ENCODE measurements at regions not wholly inside any gene's neighbourhood (a gene's known extent, or its start where the extent isn't known, plus 50 kb on each side); places are given as distances from the start of the nearest gene placed in this dataset.

DNA sequence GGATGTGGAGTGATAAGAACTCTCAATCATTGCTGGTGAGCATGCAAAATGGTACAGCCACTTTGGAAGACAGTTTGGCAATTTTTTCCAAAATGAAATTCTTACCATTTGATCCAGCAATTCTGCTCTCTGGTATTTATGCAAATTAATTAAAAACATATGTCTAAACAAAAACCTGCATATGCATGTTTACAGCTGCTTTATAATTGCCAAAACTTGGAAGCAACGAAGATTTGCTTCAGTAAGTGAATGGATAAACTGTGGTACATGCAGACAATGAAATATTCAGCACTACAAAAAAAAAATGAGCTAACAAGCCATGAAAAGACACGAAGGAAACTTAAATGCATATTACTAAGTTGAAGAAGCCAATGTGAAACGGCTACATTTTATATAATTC is 55.5 kb upstream of the SMLR1 start:
- DNase-seq (ENCODE audit: low read depth, low spot score) (no peak), ATAC-seq (no peak)
- intact Hi-C loops (cut with micrococcal nuclease; ENCODE audit: unreplicated experiment): no loop called here
- no peaks in the 10 kb centered on the region for H3K36me3 ChIP-seq (ENCODE audit: control insufficient read depth, insufficient read depth, low read length)
- no TSS peak for BruUV-seq (replicated peaks)
- H3K9me3 ChIP-seq (ENCODE audit: control insufficient read depth, insufficient read depth, low read depth, low read length): no peaks in the 10 kb centered on the region
- no peak overlapping the region for H3K27ac ChIP-seq (ENCODE audit: low read length)
- TF ChIP-seq POLR2AphosphoS5 (IDR thresholded peaks at IDR 0.05; ENCODE audit: low read depth, low read length) (no peak), SIN3A (IDR thresholded peaks at IDR 0.05; ENCODE audit: borderline replicate concordance, insufficient read depth, low read depth, low read length) (no peak)
- TF ChIP-seq, protein P1, sequence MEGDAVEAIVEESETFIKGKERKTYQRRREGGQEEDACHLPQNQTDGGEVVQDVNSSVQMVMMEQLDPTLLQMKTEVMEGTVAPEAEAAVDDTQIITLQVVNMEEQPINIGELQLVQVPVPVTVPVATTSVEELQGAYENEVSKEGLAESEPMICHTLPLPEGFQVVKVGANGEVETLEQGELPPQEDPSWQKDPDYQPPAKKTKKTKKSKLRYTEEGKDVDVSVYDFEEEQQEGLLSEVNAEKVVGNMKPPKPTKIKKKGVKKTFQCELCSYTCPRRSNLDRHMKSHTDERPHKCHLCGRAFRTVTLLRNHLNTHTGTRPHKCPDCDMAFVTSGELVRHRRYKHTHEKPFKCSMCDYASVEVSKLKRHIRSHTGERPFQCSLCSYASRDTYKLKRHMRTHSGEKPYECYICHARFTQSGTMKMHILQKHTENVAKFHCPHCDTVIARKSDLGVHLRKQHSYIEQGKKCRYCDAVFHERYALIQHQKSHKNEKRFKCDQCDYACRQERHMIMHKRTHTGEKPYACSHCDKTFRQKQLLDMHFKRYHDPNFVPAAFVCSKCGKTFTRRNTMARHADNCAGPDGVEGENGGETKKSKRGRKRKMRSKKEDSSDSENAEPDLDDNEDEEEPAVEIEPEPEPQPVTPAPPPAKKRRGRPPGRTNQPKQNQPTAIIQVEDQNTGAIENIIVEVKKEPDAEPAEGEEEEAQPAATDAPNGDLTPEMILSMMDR (IDR thresholded peaks at IDR 0.05): no peak
- H3K27me3 ChIP-seq (ENCODE audit: control insufficient read depth, insufficient read depth, low read length): no peaks in the 10 kb centered on the region
- H3K4me1 ChIP-seq (ENCODE audit: control insufficient read depth, insufficient read depth, low read length): no peaks in the 10 kb centered on the region
- ChIA-PET CTCF (no interaction called here), POLR2A (no interaction called here)
- in situ Hi-C loops (cut with HindIII; ENCODE audit: low pct_unique_long_range_greater_than_20kb, low sequenced_read_pairs): no loop called here
- H3K4me3 ChIP-seq (ENCODE audit: low read depth in 2 of 2, low read length in 2 of 2): no peak overlapping the region

DNA sequence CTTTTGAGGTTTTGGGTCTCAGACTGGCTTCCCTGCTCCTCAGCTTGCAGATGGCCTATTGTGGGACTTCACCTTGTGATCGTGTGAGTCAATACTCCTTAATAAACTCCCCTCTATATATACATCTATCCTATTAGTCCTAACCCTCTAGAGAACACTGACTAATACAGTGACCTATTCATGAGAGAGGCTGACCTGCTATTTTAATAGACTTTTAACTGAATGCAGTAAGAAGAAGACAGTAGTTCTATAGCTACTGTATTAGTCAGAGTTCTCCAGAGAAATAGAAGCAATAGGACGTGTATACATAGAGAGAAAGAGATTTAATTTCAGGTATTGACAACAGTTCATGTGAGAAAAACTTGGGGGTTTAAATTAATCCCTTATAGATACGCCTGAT is 53.3 kb upstream of the SMLR1 start:
- TF ChIP-seq, protein P2, sequence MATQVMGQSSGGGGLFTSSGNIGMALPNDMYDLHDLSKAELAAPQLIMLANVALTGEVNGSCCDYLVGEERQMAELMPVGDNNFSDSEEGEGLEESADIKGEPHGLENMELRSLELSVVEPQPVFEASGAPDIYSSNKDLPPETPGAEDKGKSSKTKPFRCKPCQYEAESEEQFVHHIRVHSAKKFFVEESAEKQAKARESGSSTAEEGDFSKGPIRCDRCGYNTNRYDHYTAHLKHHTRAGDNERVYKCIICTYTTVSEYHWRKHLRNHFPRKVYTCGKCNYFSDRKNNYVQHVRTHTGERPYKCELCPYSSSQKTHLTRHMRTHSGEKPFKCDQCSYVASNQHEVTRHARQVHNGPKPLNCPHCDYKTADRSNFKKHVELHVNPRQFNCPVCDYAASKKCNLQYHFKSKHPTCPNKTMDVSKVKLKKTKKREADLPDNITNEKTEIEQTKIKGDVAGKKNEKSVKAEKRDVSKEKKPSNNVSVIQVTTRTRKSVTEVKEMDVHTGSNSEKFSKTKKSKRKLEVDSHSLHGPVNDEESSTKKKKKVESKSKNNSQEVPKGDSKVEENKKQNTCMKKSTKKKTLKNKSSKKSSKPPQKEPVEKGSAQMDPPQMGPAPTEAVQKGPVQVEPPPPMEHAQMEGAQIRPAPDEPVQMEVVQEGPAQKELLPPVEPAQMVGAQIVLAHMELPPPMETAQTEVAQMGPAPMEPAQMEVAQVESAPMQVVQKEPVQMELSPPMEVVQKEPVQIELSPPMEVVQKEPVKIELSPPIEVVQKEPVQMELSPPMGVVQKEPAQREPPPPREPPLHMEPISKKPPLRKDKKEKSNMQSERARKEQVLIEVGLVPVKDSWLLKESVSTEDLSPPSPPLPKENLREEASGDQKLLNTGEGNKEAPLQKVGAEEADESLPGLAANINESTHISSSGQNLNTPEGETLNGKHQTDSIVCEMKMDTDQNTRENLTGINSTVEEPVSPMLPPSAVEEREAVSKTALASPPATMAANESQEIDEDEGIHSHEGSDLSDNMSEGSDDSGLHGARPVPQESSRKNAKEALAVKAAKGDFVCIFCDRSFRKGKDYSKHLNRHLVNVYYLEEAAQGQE (IDR thresholded peaks at IDR 0.05; ENCODE audit: insufficient read depth in 1 of 2, low read depth in 2 of 2, low read length in 1 of 2): no peak
- TF ChIP-seq TCF7L2 (IDR thresholded peaks at IDR 0.05; ENCODE audit: low read depth, low read length) (no peak), POLR2AphosphoS5 (IDR thresholded peaks at IDR 0.05; ENCODE audit: low read depth, low read length) (no peak), SIN3A (IDR thresholded peaks at IDR 0.05; ENCODE audit: borderline replicate concordance, insufficient read depth, low read depth, low read length) (no peak)
- TF ChIP-seq, protein P1 (IDR thresholded peaks at IDR 0.05): no peak
- Histone ChIP-seq H3K9me3 (ENCODE audit: control insufficient read depth, insufficient read depth, low read depth, low read length) (no peaks in the 10 kb centered on the region), H3K36me3 (ENCODE audit: control insufficient read depth, insufficient read depth, low read length) (no peaks in the 10 kb centered on the region), H3K27me3 (ENCODE audit: control insufficient read depth, insufficient read depth, low read length) (no peaks in the 10 kb centered on the region), H3K4me1 (ENCODE audit: control insufficient read depth, insufficient read depth, low read length) (no peaks in the 10 kb centered on the region), H3K27ac (ENCODE audit: low read length) (no peak overlapping the region), H3K4me3 (ENCODE audit: low read depth in 2 of 2, low read length in 2 of 2) (no peak overlapping the region)
- intact Hi-C loops (cut with micrococcal nuclease; ENCODE audit: unreplicated experiment) (no loop called here), in situ Hi-C loops (cut with HindIII; ENCODE audit: low pct_unique_long_range_greater_than_20kb, low sequenced_read_pairs) (no loop called here)
- CTCF ChIA-PET: no interaction called here
- no TSS peak for BruUV-seq (replicated peaks)
- no peak for DNase-seq (ENCODE audit: low read depth, low spot score)
- POLR2A ChIA-PET: no interaction called here
- ATAC-seq: no peak
